ENCODE measurements at regions not wholly inside any gene's neighbourhood (a gene's known extent, or its start where the extent isn't known, plus 50 kb on each side); places are given as distances from the start of the nearest gene placed in this dataset.

- 50 to 81% (median 64%) methylated on average over 1 of the region's 1 CpG for WGBS, 4 donors
- Histone ChIP-seq H3K4me3 (no peak overlapping the region), H3K4me1 (replicated peaks in 1 of 2) (no peaks in the 10 kb centered on the region), H3K27me3 (no peaks in the 10 kb centered on the region), H3K36me3 (replicated peaks in 1 of 2) (no peaks in the 10 kb centered on the region), H3K27ac (no peak overlapping the region), H3K9me3 (replicated peaks in 1 of 3) (no peaks in the 10 kb centered on the region)
- TF ChIP-seq, protein P1, sequence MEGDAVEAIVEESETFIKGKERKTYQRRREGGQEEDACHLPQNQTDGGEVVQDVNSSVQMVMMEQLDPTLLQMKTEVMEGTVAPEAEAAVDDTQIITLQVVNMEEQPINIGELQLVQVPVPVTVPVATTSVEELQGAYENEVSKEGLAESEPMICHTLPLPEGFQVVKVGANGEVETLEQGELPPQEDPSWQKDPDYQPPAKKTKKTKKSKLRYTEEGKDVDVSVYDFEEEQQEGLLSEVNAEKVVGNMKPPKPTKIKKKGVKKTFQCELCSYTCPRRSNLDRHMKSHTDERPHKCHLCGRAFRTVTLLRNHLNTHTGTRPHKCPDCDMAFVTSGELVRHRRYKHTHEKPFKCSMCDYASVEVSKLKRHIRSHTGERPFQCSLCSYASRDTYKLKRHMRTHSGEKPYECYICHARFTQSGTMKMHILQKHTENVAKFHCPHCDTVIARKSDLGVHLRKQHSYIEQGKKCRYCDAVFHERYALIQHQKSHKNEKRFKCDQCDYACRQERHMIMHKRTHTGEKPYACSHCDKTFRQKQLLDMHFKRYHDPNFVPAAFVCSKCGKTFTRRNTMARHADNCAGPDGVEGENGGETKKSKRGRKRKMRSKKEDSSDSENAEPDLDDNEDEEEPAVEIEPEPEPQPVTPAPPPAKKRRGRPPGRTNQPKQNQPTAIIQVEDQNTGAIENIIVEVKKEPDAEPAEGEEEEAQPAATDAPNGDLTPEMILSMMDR (IDR thresholded peaks at IDR 0.05): no peak
- TF ChIP-seq POLR2A (IDR thresholded peaks at IDR 0.05): no peak
- no peak for DNase-seq
- intact Hi-C loops (cut with DNase I): no loop called here
Measured at GRCh38 chr5:145118127-145118526, 717.0 kb downstream of the PRELID2 start.

DNA sequence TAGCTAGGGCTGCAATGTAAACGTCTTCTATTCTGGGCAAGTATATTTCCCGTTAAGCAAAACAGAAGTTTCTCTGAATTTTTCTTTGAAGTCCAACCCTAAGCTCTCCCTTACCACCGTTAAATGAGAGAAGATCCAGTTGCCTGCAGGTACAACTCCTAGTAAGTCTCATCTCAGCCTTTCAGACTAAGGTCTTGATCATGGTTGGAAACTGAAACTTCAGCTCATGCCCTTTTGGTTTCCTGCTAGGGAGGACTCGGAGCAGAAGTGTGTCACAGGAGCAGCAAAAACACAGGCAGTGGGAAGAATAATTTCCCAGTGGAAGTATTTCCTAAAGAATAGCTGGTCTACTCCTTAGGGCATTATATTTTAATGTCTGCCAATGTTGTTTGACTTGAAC, 717.9 kb downstream of the PRELID2 start:
- intact Hi-C loops (cut with DNase I): no loop called here
- no peaks in the 10 kb centered on the region for H3K4me1 ChIP-seq (replicated peaks in 1 of 2)

GRCh38 chr5:145111420-145111819, 723.7 kb downstream of the PRELID2 start:
- Histone ChIP-seq H3K36me3 (replicated peaks in 1 of 2) (no peaks in the 10 kb centered on the region), H3K27ac (no peak overlapping the region), H3K4me1 (replicated peaks in 1 of 2) (no peaks in the 10 kb centered on the region), H3K4me3 (no peak overlapping the region), H3K27me3 (no peaks in the 10 kb centered on the region), H3K9me3 (replicated peaks in 1 of 3) (no peaks in the 10 kb centered on the region)
- no peak for DNase-seq
- WGBS, 4 donors: 42 to 50% (median 48%) methylated on average over 3 of the region's 3 CpGs
- intact Hi-C loops (cut with DNase I): no loop called here
- no peak for TF ChIP-seq POLR2A (IDR thresholded peaks at IDR 0.05)
- TF ChIP-seq, protein P1 (IDR thresholded peaks at IDR 0.05): no peak

More for the DNA sequence above, 717.9 kb downstream of the PRELID2 start:
- H3K9me3 ChIP-seq (replicated peaks in 1 of 3): no peaks in the 10 kb centered on the region
- 63 to 76% (median 72%) methylated on average over 4 of the region's 4 CpGs for WGBS, 4 donors
- no peak overlapping the region for H3K27ac ChIP-seq
- no peaks in the 10 kb centered on the region for H3K27me3 ChIP-seq
- no peak overlapping the region for H3K4me3 ChIP-seq
- TF ChIP-seq, protein P1 (IDR thresholded peaks at IDR 0.05): no peak
- DNase-seq: no peak
- H3K36me3 ChIP-seq (replicated peaks in 1 of 2): no peaks in the 10 kb centered on the region

DNA sequence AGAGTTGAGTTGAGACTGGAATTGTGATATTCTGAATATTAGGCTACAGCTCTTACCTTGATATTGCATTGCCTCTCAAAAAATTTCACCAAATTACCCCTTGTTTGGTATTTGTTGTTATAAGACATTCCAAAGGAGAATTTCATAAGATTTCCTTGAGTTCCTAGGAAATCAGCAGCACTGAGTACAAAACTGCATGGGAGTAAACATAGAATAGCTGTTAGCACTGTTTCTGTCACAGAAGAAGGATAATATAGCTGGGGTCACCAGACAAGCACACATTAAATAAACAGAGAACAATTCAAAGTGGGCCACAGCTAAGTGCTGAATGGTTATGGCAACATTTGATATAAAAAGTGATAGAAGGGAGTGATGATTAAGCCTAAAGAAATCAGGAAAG, 724.3 kb downstream of the PRELID2 start:
- H3K36me3 ChIP-seq (replicated peaks in 1 of 2): no peaks in the 10 kb centered on the region
- H3K9me3 ChIP-seq (replicated peaks in 1 of 3): no peaks in the 10 kb centered on the region
- intact Hi-C loops (cut with DNase I): no loop called here
- TF ChIP-seq POLR2A (IDR thresholded peaks at IDR 0.05): no peak
- TF ChIP-seq, protein P1 (IDR thresholded peaks at IDR 0.05): no peak
- H3K27ac ChIP-seq: no peak overlapping the region
- no peak for DNase-seq
- H3K4me1 ChIP-seq (replicated peaks in 1 of 2): no peaks in the 10 kb centered on the region
- H3K27me3 ChIP-seq: no peaks in the 10 kb centered on the region
- H3K4me3 ChIP-seq: no peak overlapping the region
